Ovary (tissue), 3 donors: ENCODE measurements at regions not wholly inside any gene's neighbourhood (a gene's known extent, or its start where the extent isn't known, plus 50 kb on each side); places are given as distances from the start of the nearest gene placed in this dataset.

Experiments used
- POLR2A ChIP-seq: fragments of 450-650 bp; IDR thresholded peaks from one replicate; pipeline ENCODE4 v1.6.1; 2017; ENCODE audit warnings: antibody characterized with exemption, mild to moderate bottlenecking, moderate library complexity
- TF ChIP-seq, protein P1 (sequence below), 3 donors: fragments of 450-650 bp in 2 of 3; fragments of 200-600 bp in 1 of 3; IDR thresholded peaks; one replicate each; pipeline versions ENCODE4 v1.5.1 to v1.8.0; 2016 to 2022; ENCODE audit warnings: antibody characterized with exemption in 3 of 3, mild to moderate bottlenecking in 1 of 3
- donor health status: DM: no; HTN: no; CAD: no.

DNA sequence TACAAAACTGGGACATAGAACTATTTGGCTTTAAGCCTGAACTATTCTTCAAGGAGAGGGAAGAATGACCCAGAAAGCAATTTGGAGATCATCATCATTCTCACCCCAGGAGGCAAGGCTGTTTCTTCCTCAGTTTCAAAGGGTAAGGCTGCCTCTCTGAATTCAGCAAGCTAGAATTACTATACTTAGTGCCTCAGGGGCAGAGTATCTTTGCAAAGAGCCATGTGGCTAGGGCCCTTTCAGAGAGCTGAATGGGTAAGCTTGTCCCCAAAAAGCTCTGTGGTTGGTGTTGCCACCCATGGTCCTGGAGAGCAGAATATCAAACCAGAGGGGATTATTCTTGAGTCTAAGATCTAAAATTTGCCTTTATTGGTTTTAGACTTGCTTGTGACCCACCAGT is 720.3 kb upstream of the ARPP21 start:
- TF ChIP-seq, protein P1, sequence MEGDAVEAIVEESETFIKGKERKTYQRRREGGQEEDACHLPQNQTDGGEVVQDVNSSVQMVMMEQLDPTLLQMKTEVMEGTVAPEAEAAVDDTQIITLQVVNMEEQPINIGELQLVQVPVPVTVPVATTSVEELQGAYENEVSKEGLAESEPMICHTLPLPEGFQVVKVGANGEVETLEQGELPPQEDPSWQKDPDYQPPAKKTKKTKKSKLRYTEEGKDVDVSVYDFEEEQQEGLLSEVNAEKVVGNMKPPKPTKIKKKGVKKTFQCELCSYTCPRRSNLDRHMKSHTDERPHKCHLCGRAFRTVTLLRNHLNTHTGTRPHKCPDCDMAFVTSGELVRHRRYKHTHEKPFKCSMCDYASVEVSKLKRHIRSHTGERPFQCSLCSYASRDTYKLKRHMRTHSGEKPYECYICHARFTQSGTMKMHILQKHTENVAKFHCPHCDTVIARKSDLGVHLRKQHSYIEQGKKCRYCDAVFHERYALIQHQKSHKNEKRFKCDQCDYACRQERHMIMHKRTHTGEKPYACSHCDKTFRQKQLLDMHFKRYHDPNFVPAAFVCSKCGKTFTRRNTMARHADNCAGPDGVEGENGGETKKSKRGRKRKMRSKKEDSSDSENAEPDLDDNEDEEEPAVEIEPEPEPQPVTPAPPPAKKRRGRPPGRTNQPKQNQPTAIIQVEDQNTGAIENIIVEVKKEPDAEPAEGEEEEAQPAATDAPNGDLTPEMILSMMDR (IDR thresholded peaks at IDR 0.05): no peak
- no peak for TF ChIP-seq POLR2A
